ENCODE measurements at regions not wholly inside any gene's neighbourhood (a gene's known extent, or its start where the extent isn't known, plus 50 kb on each side); places are given as distances from the start of the nearest gene placed in this dataset.

- TF ChIP-seq HDGF (IDR thresholded peaks at IDR 0.05; ENCODE audit: borderline replicate concordance) (no peak), FOXK2 (IDR thresholded peaks at IDR 0.05) (no peak), L3MBTL2 (conservative IDR thresholded peaks at IDR 0.05) (no peak), FOXM1 (IDR thresholded peaks at IDR 0.05; ENCODE audit: borderline replicate concordance) (no peak), ARNT (IDR thresholded peaks at IDR 0.05) (no peak), SP1 (IDR thresholded peaks at IDR 0.05) (no peak), PKNOX1 (IDR thresholded peaks at IDR 0.05) (no peak), ELF4 (IDR thresholded peaks at IDR 0.05) (no peak), SUZ12 (IDR thresholded peaks at IDR 0.05) (no peak), LEF1 (IDR thresholded peaks at IDR 0.05; ENCODE audit: borderline replicate concordance) (no peak), NFRKB (IDR thresholded peaks at IDR 0.05) (no peak)
- ChIA-PET POLR2A (no interaction called here), CTCF (no interaction called here)
- no peak for DNase-seq (ENCODE audit: extremely low spot score)
Measured at GRCh38 chr15:61558172-61559136, 329.4 kb upstream of the RORA start.

- CTCF ChIA-PET = no interaction called here
- POLR2A ChIA-PET = no interaction called here
- DNase-seq (ENCODE audit: extremely low spot score) = no peak
- TF ChIP-seq ELF4 (IDR thresholded peaks at IDR 0.05) = no peak
- no peak for TF ChIP-seq PKNOX1 (IDR thresholded peaks at IDR 0.05)
- TF ChIP-seq ZNF384 (IDR thresholded peaks at IDR 0.05) = no peak
- TF ChIP-seq SUZ12 (IDR thresholded peaks at IDR 0.05) = no peak
- no peak for TF ChIP-seq TARDBP (IDR thresholded peaks at IDR 0.05)
- TF ChIP-seq ARNT (IDR thresholded peaks at IDR 0.05) = no peak
- TF ChIP-seq CTBP1 (IDR thresholded peaks at IDR 0.05; ENCODE audit: borderline replicate concordance) = no peak
- TF ChIP-seq L3MBTL2 (conservative IDR thresholded peaks at IDR 0.05) = no peak
- TF ChIP-seq LEF1 (IDR thresholded peaks at IDR 0.05; ENCODE audit: borderline replicate concordance) = no peak
- no peak for TF ChIP-seq SP1 (IDR thresholded peaks at IDR 0.05)
- TF ChIP-seq FOXM1 (IDR thresholded peaks at IDR 0.05; ENCODE audit: borderline replicate concordance) = no peak
Measured at GRCh38 chr15:61556037-61556648, 327.0 kb upstream of the RORA start.

GRCh38 chr15:61549727-61550126 lies 320.6 kb upstream of the RORA start:
- POLR2A ChIA-PET = no interaction called here
- TF ChIP-seq SUZ12 (IDR thresholded peaks at IDR 0.05) = no peak
- no peak for TF ChIP-seq SP1 (IDR thresholded peaks at IDR 0.05)
- no peak for TF ChIP-seq FOXM1 (IDR thresholded peaks at IDR 0.05; ENCODE audit: borderline replicate concordance)
- no peak for TF ChIP-seq FOXA1 (IDR thresholded peaks at IDR 0.05)
- no peak for TF ChIP-seq HDGF (IDR thresholded peaks at IDR 0.05; ENCODE audit: borderline replicate concordance)
- no peak for TF ChIP-seq BHLHE40 (IDR thresholded peaks at IDR 0.05; ENCODE audit: borderline replicate concordance)
- TF ChIP-seq CTBP1 (IDR thresholded peaks at IDR 0.05; ENCODE audit: borderline replicate concordance) = no peak
- TF ChIP-seq NFRKB (IDR thresholded peaks at IDR 0.05) = no peak
- no peak for TF ChIP-seq FOXK2 (IDR thresholded peaks at IDR 0.05)
- TF ChIP-seq ZNF384 (IDR thresholded peaks at IDR 0.05) = no peak
- TF ChIP-seq ELF4 (IDR thresholded peaks at IDR 0.05) = no peak
- TF ChIP-seq ARNT (IDR thresholded peaks at IDR 0.05) = no peak
- TF ChIP-seq LEF1 (IDR thresholded peaks at IDR 0.05; ENCODE audit: borderline replicate concordance) = no peak
- TF ChIP-seq PKNOX1 (IDR thresholded peaks at IDR 0.05) = no peak
- no peak for TF ChIP-seq L3MBTL2 (conservative IDR thresholded peaks at IDR 0.05)
- TF ChIP-seq TARDBP (IDR thresholded peaks at IDR 0.05) = no peak
- DNase-seq (ENCODE audit: extremely low spot score) = no peak
- CTCF ChIA-PET = interaction anchor here (0.6 kb wide), 1 partner anchor 277 kb away, joined by 3 read pairs; no protein-coding TSS in a partner anchor

- TF ChIP-seq TARDBP (IDR thresholded peaks at IDR 0.05) = no peak
- no peak for TF ChIP-seq ZNF384 (IDR thresholded peaks at IDR 0.05)
- TF ChIP-seq SUZ12 (IDR thresholded peaks at IDR 0.05) = no peak
- no peak for TF ChIP-seq FOXA1 (IDR thresholded peaks at IDR 0.05)
- TF ChIP-seq BHLHE40 (IDR thresholded peaks at IDR 0.05; ENCODE audit: borderline replicate concordance) = no peak
- TF ChIP-seq HDGF (IDR thresholded peaks at IDR 0.05; ENCODE audit: borderline replicate concordance) = no peak
- no peak for TF ChIP-seq SP1 (IDR thresholded peaks at IDR 0.05)
- no peak for TF ChIP-seq ELF4 (IDR thresholded peaks at IDR 0.05)
- CTCF ChIA-PET = no interaction called here
- no peak for DNase-seq (ENCODE audit: extremely low spot score)
- POLR2A ChIA-PET = no interaction called here
Measured at GRCh38 chr15:61545763-61546162, 316.7 kb upstream of the RORA start.

GRCh38 chr15:61541516-61541915 lies 312.4 kb upstream of the RORA start:
- POLR2A ChIA-PET = no interaction called here
- CTCF ChIA-PET = no interaction called here
- TF ChIP-seq PKNOX1 (IDR thresholded peaks at IDR 0.05) (no peak), ELF4 (IDR thresholded peaks at IDR 0.05) (no peak), NFRKB (IDR thresholded peaks at IDR 0.05) (no peak), L3MBTL2 (conservative IDR thresholded peaks at IDR 0.05) (no peak), HDGF (IDR thresholded peaks at IDR 0.05; ENCODE audit: borderline replicate concordance) (no peak), ARNT (IDR thresholded peaks at IDR 0.05) (no peak), FOXM1 (IDR thresholded peaks at IDR 0.05; ENCODE audit: borderline replicate concordance) (no peak), SUZ12 (IDR thresholded peaks at IDR 0.05) (no peak), BHLHE40 (IDR thresholded peaks at IDR 0.05; ENCODE audit: borderline replicate concordance) (no peak)
- no peak for DNase-seq (ENCODE audit: extremely low spot score)

All from HEK293T (cell line).